HCT116 (cell line): ENCODE measurements at regions not wholly inside any gene's neighbourhood (a gene's known extent, or its start where the extent isn't known, plus 50 kb on each side); places are given as distances from the start of the nearest gene placed in this dataset.

Experiments
- ATAC-seq: fragments of 200-7000 bp; cut with Tn5 transposase; 2 replicates; pipeline ENCODE4 v1.9.1; 2020; ENCODE audit warnings: mild to moderate bottlenecking, moderate library complexity
- BruUV-seq: library from RNA; stranded (reverse); fragments of 400-500 nt; replicated peaks from 2 replicates; lab custom pipeline; 2021; lab: Mats Ljungman, UMichigan
- CTCF ChIA-PET: fragments of 300-600 bp; sonication (Branson Sonifier 250); formaldehyde crosslinking; loops from one replicate; lab custom pipeline; 2021; ENCODE audit warnings: antibody characterized with exemption; lab: Charles Lee
- POLR2A ChIA-PET: fragments of 300-600, 350-600 bp; sonication (Branson Sonifier 250); formaldehyde crosslinking; loops from one replicate; lab custom pipeline; 2021; ENCODE audit warnings: antibody characterized with exemption; lab: Charles Lee
- RAD21 ChIA-PET, 2 experiments: fragments of 300-600 bp; sonication (Branson Sonifier 250); formaldehyde crosslinking; loops; one replicate each; lab custom pipeline; 2023; ENCODE audit warnings: low total read pairs in 2 of 2; ENCODE audit not compliant: uncharacterized antibody in 2 of 2, unreplicated experiment in 2 of 2, low non-redundant PET in 1 of 2; lab: Charles Lee
- DNase-seq: peaks from one replicate; pipeline ENCODE4 v3.0.0-alpha.2; 2010; ENCODE audit warnings: low read depth, low spot score
- H2AFZ ChIP-seq: fragments of 200-600 bp; shearing (Covaris generic), sonication (generic); 2 replicates; pipeline ENCODE4 v1.6.1; 2017; ENCODE audit warnings: low read depth, mixed run types, mixed read lengths, antibody characterized with exemption, low read length; ENCODE audit not compliant: poor library complexity, severe bottlenecking
- H3K27ac ChIP-seq: 2 replicates; pipeline ENCODE4 v1.5.1; 2012; ENCODE audit warnings: low read depth, low read length
- H3K27me3 ChIP-seq: fragments of 200-600 bp; sonication (generic); 2 replicates; pipeline ENCODE4 v1.6.1; 2016; ENCODE audit warnings: mixed run types, low read length, mixed read lengths; ENCODE audit not compliant: insufficient read depth
- H3K36me3 ChIP-seq, 2 experiments: fragments of 200-500 bp in 1 of 2; fragments of 200-600 bp in 1 of 2; sonication (Bioruptor generic) in 1 of 2; sonication (generic) in 1 of 2; 2 replicates each; pipeline versions ENCODE4 v1.5.1 to v1.6.1; 2014 to 2016; ENCODE audit warnings: low read length in 2 of 2, inconsistent platforms in 1 of 2, mixed read lengths in 1 of 2, mixed run types in 1 of 2; ENCODE audit not compliant: insufficient read depth in 2 of 2, control insufficient read depth in 1 of 2
- H3K4me1 ChIP-seq, 2 experiments: fragments of 200-600 bp in 1 of 2; sonication (generic) in 1 of 2; 2 replicates each; pipeline versions ENCODE4 v1.5.1 to v1.6.1; 2012 to 2017; ENCODE audit warnings: low read length in 2 of 2, inconsistent platforms in 1 of 2, mild to moderate bottlenecking in 1 of 2, mixed read lengths in 1 of 2, mixed run types in 1 of 2, moderate library complexity in 1 of 2; ENCODE audit not compliant: insufficient read depth in 2 of 2, control insufficient read depth in 1 of 2
- H3K4me2 ChIP-seq: fragments of 200-600 bp; sonication (generic); 2 replicates; pipeline ENCODE4 v1.6.1; 2017; ENCODE audit warnings: mixed run types, low read length, mixed read lengths
- H3K4me3 ChIP-seq, 2 experiments: fragments of 200-600 bp in 1 of 2; sonication (generic) in 1 of 2; replicated peaks in 1 of 2; 2 replicates each; pipeline ENCODE4 v1.5.1; 2011 to 2016; ENCODE audit warnings: low read length in 2 of 2, control low read depth in 1 of 2, low read depth in 1 of 2, mild to moderate bottlenecking in 1 of 2, mixed read lengths in 1 of 2, mixed run types in 1 of 2
- H3K79me2 ChIP-seq: fragments of 200-600 bp; sonication (generic); 2 replicates; pipeline ENCODE4 v1.6.1; 2017; ENCODE audit warnings: mild to moderate bottlenecking, mixed run types, low read length, moderate library complexity, mixed read lengths; ENCODE audit not compliant: insufficient read depth
- H3K9ac ChIP-seq: fragments of 200-600 bp; sonication (generic); 2 replicates; pipeline ENCODE4 v1.6.1; 2016; ENCODE audit warnings: low read length, mixed read lengths
- H3K9me2 ChIP-seq: fragments of 200-600 bp; sonication (generic), shearing (Covaris generic); 2 replicates; pipeline ENCODE4 v1.6.1; 2017; ENCODE audit warnings: mixed run types, mild to moderate bottlenecking, moderate library complexity; ENCODE audit not compliant: insufficient read depth
- H3K9me3 ChIP-seq, 2 experiments: fragments of 200-500 bp in 1 of 2; fragments of 200-600 bp in 1 of 2; sonication (Bioruptor generic) in 1 of 2; sonication (generic) in 1 of 2; 2 replicates each; pipeline ENCODE4 v1.6.1; 2014 to 2017; ENCODE audit warnings: low read length in 2 of 2, mixed read lengths in 2 of 2, inconsistent platforms in 1 of 2, low read depth in 1 of 2, mild to moderate bottlenecking in 1 of 2, mixed run types in 1 of 2, moderate library complexity in 1 of 2; ENCODE audit not compliant: control insufficient read depth in 1 of 2, insufficient read depth in 1 of 2
- H4K20me1 ChIP-seq: fragments of 200-600 bp; sonication (generic), shearing (Covaris generic); 2 replicates; pipeline ENCODE4 v1.6.1; 2017; ENCODE audit warnings: mixed run types, mild to moderate bottlenecking, moderate library complexity; ENCODE audit not compliant: insufficient read depth
- ATF3 ChIP-seq: IDR thresholded peaks from 2 replicates; pipeline ENCODE4 v1.6.1; 2012
- EZH2 ChIP-seq: fragments of 200-600 bp; sonication (generic); IDR thresholded peaks from 2 replicates; pipeline ENCODE4 v1.6.1; 2017; ENCODE audit warnings: antibody characterized with exemption, mixed run types
- EZH2phosphoT487 ChIP-seq: fragments of 200-600 bp; IDR thresholded peaks from 2 replicates; pipeline ENCODE4 v1.6.1; 2018; ENCODE audit warnings: antibody characterized with exemption, borderline replicate concordance
- FOSL1 ChIP-seq: IDR thresholded peaks from 2 replicates; pipeline ENCODE4 v1.6.1; 2012; ENCODE audit warnings: low read depth
- RAD21 ChIP-seq: IDR thresholded peaks from 2 replicates; pipeline ENCODE4 v1.6.1; 2012; ENCODE audit warnings: low read depth, mild to moderate bottlenecking
- REST ChIP-seq: IDR thresholded peaks from 2 replicates; pipeline ENCODE4 v1.6.1; 2012; ENCODE audit warnings: low read depth
- SIN3A ChIP-seq: IDR thresholded peaks from 2 replicates; pipeline ENCODE4 v1.6.1; 2012; ENCODE audit warnings: low read depth
- SP1 ChIP-seq: IDR thresholded peaks from 2 replicates; pipeline ENCODE4 v1.6.1; 2012; ENCODE audit warnings: low read depth
- YY1 ChIP-seq: IDR thresholded peaks from 2 replicates; pipeline ENCODE4 v1.6.1; 2011; ENCODE audit warnings: low read length, low read depth, moderate library complexity, mild to moderate bottlenecking; ENCODE audit not compliant: insufficient replicate concordance; ENCODE audit errors: extremely low read depth
- intact Hi-C: fragments of 100-400 bp; cut with micrococcal nuclease; formaldehyde crosslinking; loops from 2 replicates; pipeline ENCODE4 v1.10.0; 2022
- TF ChIP-seq, protein P1 (sequence below): IDR thresholded peaks from 2 replicates; pipeline ENCODE4 v1.6.1; 2011; ENCODE audit warnings: mild to moderate bottlenecking, low read length, moderate library complexity; ENCODE audit not compliant: insufficient replicate concordance; ENCODE audit errors: extremely low read depth

- DNase-seq (no peak), ATAC-seq (no peak)
- ChIA-PET RAD21 (no interaction called here), CTCF (no interaction called here), POLR2A (no interaction called here)
- Histone ChIP-seq H2AFZ (no peak overlapping the region), H3K4me1 (no peaks in the 10 kb centered on the region), H3K36me3 (no peaks in the 10 kb centered on the region), H3K27me3 (no peaks in the 10 kb centered on the region), H4K20me1 (no peaks in the 10 kb centered on the region), H3K4me3 (no peak overlapping the region), H3K9ac (no peak overlapping the region), H3K27ac (no peak overlapping the region), H3K9me2 (no peaks in the 10 kb centered on the region), H3K4me2 (no peak overlapping the region), H3K79me2 (no peaks in the 10 kb centered on the region), H3K9me3 (no peaks in the 10 kb centered on the region)
- BruUV-seq: no TSS peak
- TF ChIP-seq SP1: no peak
- no peak for TF ChIP-seq EZH2
- TF ChIP-seq RAD21: no peak
- TF ChIP-seq SIN3A: no peak
- TF ChIP-seq, protein P1, sequence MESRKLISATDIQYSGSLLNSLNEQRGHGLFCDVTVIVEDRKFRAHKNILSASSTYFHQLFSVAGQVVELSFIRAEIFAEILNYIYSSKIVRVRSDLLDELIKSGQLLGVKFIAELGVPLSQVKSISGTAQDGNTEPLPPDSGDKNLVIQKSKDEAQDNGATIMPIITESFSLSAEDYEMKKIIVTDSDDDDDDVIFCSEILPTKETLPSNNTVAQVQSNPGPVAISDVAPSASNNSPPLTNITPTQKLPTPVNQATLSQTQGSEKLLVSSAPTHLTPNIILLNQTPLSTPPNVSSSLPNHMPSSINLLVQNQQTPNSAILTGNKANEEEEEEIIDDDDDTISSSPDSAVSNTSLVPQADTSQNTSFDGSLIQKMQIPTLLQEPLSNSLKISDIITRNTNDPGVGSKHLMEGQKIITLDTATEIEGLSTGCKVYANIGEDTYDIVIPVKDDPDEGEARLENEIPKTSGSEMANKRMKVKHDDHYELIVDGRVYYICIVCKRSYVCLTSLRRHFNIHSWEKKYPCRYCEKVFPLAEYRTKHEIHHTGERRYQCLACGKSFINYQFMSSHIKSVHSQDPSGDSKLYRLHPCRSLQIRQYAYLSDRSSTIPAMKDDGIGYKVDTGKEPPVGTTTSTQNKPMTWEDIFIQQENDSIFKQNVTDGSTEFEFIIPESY: no peak
- TF ChIP-seq FOSL1: no peak
- no peak for TF ChIP-seq REST
- TF ChIP-seq EZH2phosphoT487: no peak
- TF ChIP-seq YY1: no peak
- no peak for TF ChIP-seq ATF3
- intact Hi-C loops: no loop called here
Observed at GRCh38 chrX:4268676-4269075, 555.2 kb upstream of the PRKX start.
